ENCODE measurements at regions not wholly inside any gene's neighbourhood (a gene's known extent, or its start where the extent isn't known, plus 50 kb on each side); places are given as distances from the start of the nearest gene placed in this dataset.
"Not testable (repeated sequence)": the region's sequence is repeated elsewhere in the genome, so short reads cannot be mapped to it uniquely, and the experiment has no call there.

GRCh38 chr2:53200072-53200471 is 567.5 kb upstream of the CHAC2 start:
- FAIRE-seq, result no peak

GRCh38 chr2:53188851-53189510 is 578.6 kb upstream of the CHAC2 start:
- no peak for FAIRE-seq

GRCh38 chr2:53183581-53183980 is 584.0 kb upstream of the CHAC2 start:
- FAIRE-seq, result no peak

- FAIRE-seq, result no peak
Observed at GRCh38 chr2:53182601-53183000, 585.0 kb upstream of the CHAC2 start.

- FAIRE-seq, result no peak
Observed at GRCh38 chr2:53181759-53182158, 585.8 kb upstream of the CHAC2 start.

GRCh38 chr2:53177327-53177726 is 590.3 kb upstream of the CHAC2 start:
- no peak for FAIRE-seq

- no peak for FAIRE-seq
Observed at GRCh38 chr2:53174539-53174938, 593.1 kb upstream of the CHAC2 start.

GRCh38 chr2:53173698-53174455 is 593.7 kb upstream of the CHAC2 start:
- no peak for FAIRE-seq

GRCh38 chr2:53173091-53173490 is 594.5 kb upstream of the CHAC2 start:
- no peak for FAIRE-seq

- FAIRE-seq, result no peak
Observed at GRCh38 chr2:53170466-53170865, 597.1 kb upstream of the CHAC2 start.

GRCh38 chr2:53167227-53167626 is 600.4 kb upstream of the CHAC2 start:
- FAIRE-seq, result no peak

- FAIRE-seq, result no peak
Observed at GRCh38 chr2:53150146-53150545, 617.5 kb upstream of the CHAC2 start.

- FAIRE-seq, result no peak
Observed at GRCh38 chr2:53148221-53148620, 619.4 kb upstream of the CHAC2 start.

GRCh38 chr2:53131416-53131815 is 636.2 kb upstream of the CHAC2 start:
- FAIRE-seq, result no peak

- FAIRE-seq, result no peak
Observed at GRCh38 chr2:53130441-53130943, 637.1 kb upstream of the CHAC2 start.

- FAIRE-seq, result no peak
Observed at GRCh38 chr2:53129851-53130250, 637.8 kb upstream of the CHAC2 start.

- no peak for FAIRE-seq
Observed at GRCh38 chr2:53127061-53127650, 640.4 kb upstream of the CHAC2 start.

- FAIRE-seq, result no peak
Observed at GRCh38 chr2:53114991-53115390, 652.6 kb upstream of the CHAC2 start.

GRCh38 chr2:53114582-53114981 is 653.0 kb upstream of the CHAC2 start:
- FAIRE-seq, result no peak

GRCh38 chr2:53112408-53112807 is 655.2 kb upstream of the CHAC2 start:
- not testable (repeated sequence) for FAIRE-seq

GRCh38 chr2:53111406-53111805 is 656.2 kb upstream of the CHAC2 start:
- FAIRE-seq, result no peak

- no peak for FAIRE-seq
Observed at GRCh38 chr2:53111004-53111403, 656.6 kb upstream of the CHAC2 start.

- no peak for FAIRE-seq
Observed at GRCh38 chr2:53108246-53108645, 659.4 kb upstream of the CHAC2 start.

- no peak for FAIRE-seq
Observed at GRCh38 chr2:53104263-53104662, 663.3 kb upstream of the CHAC2 start.

Data from islet of Langerhans (tissue), 1 donor.